ENCODE measurements at regions not wholly inside any gene's neighbourhood (a gene's known extent, or its start where the extent isn't known, plus 50 kb on each side); places are given as distances from the start of the nearest gene placed in this dataset.

DNA sequence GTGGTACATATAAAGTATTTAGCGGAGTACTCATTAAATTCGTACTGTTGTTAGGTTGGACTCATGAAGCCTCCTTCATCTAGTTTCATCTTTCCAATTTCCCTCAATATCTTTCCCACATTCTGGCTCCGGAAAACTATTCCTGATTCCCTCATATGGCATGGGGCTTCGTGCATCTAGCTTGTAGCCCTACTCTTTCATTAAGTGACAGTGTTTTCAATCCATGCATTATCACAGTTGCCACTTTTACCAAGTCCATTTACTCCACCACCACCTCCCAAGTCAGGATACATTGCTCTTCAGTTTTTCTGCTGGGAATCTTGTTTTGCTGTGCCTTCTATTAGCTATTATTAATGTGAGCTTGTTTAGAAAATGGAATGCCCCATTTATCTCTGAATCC, 1032.1 kb upstream of the RBFOX1 start:
- no peak for DNase-seq (ENCODE audit: low read depth)
- no peak overlapping the region for H3K4me3 ChIP-seq (ENCODE audit: low read depth, low read length)
- TF ChIP-seq, protein P1, sequence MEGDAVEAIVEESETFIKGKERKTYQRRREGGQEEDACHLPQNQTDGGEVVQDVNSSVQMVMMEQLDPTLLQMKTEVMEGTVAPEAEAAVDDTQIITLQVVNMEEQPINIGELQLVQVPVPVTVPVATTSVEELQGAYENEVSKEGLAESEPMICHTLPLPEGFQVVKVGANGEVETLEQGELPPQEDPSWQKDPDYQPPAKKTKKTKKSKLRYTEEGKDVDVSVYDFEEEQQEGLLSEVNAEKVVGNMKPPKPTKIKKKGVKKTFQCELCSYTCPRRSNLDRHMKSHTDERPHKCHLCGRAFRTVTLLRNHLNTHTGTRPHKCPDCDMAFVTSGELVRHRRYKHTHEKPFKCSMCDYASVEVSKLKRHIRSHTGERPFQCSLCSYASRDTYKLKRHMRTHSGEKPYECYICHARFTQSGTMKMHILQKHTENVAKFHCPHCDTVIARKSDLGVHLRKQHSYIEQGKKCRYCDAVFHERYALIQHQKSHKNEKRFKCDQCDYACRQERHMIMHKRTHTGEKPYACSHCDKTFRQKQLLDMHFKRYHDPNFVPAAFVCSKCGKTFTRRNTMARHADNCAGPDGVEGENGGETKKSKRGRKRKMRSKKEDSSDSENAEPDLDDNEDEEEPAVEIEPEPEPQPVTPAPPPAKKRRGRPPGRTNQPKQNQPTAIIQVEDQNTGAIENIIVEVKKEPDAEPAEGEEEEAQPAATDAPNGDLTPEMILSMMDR (IDR thresholded peaks at IDR 0.05; ENCODE audit: insufficient read depth, low read depth, low read length) = no peak

DNA sequence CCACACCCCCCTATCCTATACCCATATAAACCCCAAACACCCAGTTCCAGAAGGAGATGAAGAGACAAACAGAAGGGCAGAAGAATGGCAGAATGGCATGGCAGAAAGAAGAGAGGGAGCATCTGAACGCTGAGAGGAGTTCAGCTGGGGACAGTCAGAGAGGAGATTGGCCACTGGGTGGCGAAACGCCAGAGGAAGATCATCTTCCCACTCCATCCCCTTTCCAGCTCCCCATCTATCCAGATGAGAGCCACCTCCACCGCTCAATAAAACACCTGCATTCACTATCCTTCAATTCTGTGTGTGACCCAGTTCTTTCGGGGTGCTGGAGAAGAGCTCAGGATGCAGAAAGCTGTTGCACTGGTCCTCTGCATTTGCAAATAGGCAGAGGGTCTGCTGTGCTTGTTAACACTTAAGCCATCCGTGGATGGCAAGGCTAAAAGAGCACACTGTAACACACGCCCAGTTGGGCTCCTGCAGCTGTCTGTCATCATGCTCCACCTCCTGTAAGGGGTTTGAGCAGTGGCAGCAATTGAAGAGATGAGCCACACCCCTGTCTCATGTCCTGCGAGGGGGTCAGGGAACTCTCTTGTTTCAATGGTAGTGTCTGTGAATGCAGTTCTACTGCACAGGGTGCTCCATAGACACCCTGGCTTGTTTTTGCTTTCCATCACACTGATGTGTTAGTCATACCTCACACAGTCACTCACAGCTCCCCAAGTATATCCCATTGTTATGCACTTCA, 1034.8 kb upstream of the RBFOX1 start:
- H3K4me3 ChIP-seq (ENCODE audit: low read depth, low read length) = no peak overlapping the region
- no peak for DNase-seq (ENCODE audit: low read depth)
- TF ChIP-seq, protein P1 (IDR thresholded peaks at IDR 0.05; ENCODE audit: insufficient read depth, low read depth, low read length) = no peak

DNA sequence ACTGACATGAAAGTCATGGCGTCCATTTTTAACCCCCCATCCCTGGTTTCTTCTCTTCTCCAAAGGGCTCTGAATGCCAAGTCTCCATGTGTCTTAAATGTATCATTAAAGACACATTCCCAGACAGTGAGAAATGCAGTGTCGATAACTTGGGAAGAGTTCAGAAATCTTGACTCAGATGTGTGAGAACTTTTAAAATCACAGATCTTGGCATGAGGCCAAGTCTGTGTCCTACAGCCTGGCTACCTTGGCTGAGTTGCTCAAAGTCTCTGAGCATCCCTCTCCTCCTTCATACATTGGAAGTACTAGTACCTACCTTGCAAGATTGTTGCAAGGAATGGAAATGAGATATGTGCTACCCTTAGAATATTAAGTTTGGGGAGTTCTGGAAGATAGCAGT, 1046.5 kb upstream of the RBFOX1 start:
- no peak overlapping the region for H3K4me3 ChIP-seq (ENCODE audit: low read depth, low read length)
- DNase-seq (ENCODE audit: low read depth) = no peak
- TF ChIP-seq, protein P1 (IDR thresholded peaks at IDR 0.05; ENCODE audit: insufficient read depth, low read depth, low read length) = no peak

DNA sequence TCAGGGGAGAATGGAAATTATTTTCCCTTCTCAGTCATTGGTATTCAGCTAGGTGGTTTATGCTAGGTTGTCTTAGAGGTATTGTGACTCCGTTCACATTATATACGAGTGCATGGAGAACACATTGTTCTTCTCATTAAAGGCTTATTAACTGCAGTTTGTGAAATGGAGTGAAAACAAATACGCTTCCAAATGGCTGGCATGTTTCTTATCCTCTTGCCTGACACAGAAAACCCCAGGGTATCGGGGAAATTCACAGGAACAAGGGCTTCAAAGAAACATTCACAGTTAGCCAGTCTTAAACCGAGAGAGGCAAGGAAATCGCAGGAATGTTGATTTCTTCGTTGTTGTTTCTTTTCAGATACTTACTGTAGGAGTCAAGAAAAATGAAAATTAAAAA, 1047.9 kb upstream of the RBFOX1 start:
- H3K4me3 ChIP-seq (ENCODE audit: low read depth, low read length) = no peak overlapping the region

DNA sequence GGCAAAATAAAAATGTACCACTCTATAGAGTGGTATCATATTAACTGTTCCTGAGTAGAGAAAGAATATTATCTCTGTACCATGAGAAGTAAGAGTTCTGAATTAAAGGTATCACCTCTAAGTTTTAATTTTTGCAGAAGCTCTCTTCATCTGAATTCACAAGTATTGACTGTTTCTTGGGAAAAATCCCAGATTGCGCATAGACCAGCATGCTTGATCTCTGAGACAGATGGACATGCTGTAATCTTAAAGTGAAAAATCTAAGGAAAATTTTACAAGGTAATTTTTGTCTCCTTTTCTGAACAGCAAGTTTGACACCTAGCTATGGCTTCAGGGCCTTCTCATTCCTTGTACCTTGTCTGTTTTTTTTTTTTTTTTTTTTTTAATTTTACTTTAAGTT, 1050.7 kb upstream of the RBFOX1 start:
- TF ChIP-seq, protein P1 (IDR thresholded peaks at IDR 0.05; ENCODE audit: insufficient read depth, low read depth, low read length) = no peak
- no peak overlapping the region for H3K4me3 ChIP-seq (ENCODE audit: low read depth, low read length)
- no peak for DNase-seq (ENCODE audit: low read depth)

More for the DNA sequence above, 1047.9 kb upstream of the RBFOX1 start:
- no peak for DNase-seq (ENCODE audit: low read depth)
- TF ChIP-seq, protein P1 (IDR thresholded peaks at IDR 0.05; ENCODE audit: insufficient read depth, low read depth, low read length) = no peak

DNA sequence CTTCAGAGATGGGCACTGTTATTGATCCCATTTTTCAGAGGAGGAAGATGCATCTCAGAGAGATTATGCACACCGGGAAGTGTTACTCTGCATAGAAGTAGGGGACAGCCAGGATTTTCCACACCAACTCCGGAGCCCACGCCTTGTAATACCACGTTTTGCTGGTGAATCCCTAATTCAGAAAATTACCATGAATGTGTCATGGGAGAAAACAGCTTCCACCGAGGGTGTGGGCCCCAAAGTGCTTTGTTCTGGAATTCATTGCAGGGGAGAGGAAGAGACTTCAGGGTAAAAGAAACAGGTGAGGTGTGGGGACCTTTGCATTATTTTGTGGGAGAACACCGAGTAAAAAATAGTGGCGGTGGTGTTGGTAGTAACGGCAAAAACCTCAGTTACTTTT, 1051.4 kb upstream of the RBFOX1 start:
- TF ChIP-seq, protein P1 (IDR thresholded peaks at IDR 0.05; ENCODE audit: insufficient read depth, low read depth, low read length) = no peak
- no peak overlapping the region for H3K4me3 ChIP-seq (ENCODE audit: low read depth, low read length)
- DNase-seq (ENCODE audit: low read depth) = no peak

DNA sequence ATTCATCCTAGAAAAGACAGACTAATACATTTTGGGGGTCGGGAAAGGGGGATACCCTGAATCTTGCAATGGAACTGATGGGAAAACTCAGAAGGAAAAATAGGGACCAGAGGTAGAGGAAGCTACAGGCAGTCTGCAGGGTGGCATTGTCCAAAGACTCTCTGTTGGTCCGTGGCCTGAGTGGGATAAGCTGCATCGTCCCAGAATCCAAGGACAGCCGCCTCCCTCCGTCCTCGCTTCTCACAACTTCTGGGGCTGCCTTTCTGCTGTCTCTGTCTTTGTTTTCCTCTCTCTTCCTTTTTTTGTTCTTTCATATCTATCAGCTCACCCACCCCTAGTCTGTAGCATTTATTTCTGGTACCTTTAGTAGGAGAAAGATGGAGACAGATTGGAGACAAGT, 1052.6 kb upstream of the RBFOX1 start:
- DNase-seq (ENCODE audit: low read depth) = no peak
- TF ChIP-seq, protein P1 (IDR thresholded peaks at IDR 0.05; ENCODE audit: insufficient read depth, low read depth, low read length) = no peak
- H3K4me3 ChIP-seq (ENCODE audit: low read depth, low read length) = no peak overlapping the region

Data from fibroblast of villous mesenchyme (primary cell).